Lower leg skin (tissue), 4 donors: ENCODE measurements at regions not wholly inside any gene's neighbourhood (a gene's known extent, or its start where the extent isn't known, plus 50 kb on each side); places are given as distances from the start of the nearest gene placed in this dataset.

Experiments used
- DNase-seq, 2 donors: peaks; one replicate each; pipeline ENCODE4 v3.0.0-alpha.2; 2019; ENCODE audit warnings: low spot score in 2 of 2
- H3K4me3 ChIP-seq: fragments of 200-600 bp; sonication (generic); 2 replicates; pipeline ENCODE4 v1.5.1; 2017; ENCODE audit warnings: mild to moderate bottlenecking, low read depth; ENCODE audit not compliant: poor library complexity, severe bottlenecking
- POLR2A ChIP-seq, 2 donors: fragments of 450-650 bp; IDR thresholded peaks; one replicate each; pipeline ENCODE4 v1.6.1; 2016 to 2017; ENCODE audit warnings: antibody characterized with exemption in 2 of 2, mild to moderate bottlenecking in 1 of 2, moderate library complexity in 1 of 2
- WGBS, 2 donors: methylation state at CpG; one replicate each; pipeline ENCODE4 v1.1.5; 2018; 5-methylcytosine and 5-hydroxymethylcytosine counted together
- intact Hi-C: fragments of 100-400 bp; cut with DNase I; formaldehyde crosslinking; loops from one replicate; pipeline ENCODE4 v1.15.0; 2023; ENCODE audit warnings: low total_unique reads
- TF ChIP-seq, protein P1 (sequence below), 3 donors: fragments of 450-650 bp; IDR thresholded peaks; one replicate each; pipeline ENCODE4 v1.5.1; 2016; ENCODE audit warnings: antibody characterized with exemption in 3 of 3, mild to moderate bottlenecking in 3 of 3, moderate library complexity in 2 of 3

DNA sequence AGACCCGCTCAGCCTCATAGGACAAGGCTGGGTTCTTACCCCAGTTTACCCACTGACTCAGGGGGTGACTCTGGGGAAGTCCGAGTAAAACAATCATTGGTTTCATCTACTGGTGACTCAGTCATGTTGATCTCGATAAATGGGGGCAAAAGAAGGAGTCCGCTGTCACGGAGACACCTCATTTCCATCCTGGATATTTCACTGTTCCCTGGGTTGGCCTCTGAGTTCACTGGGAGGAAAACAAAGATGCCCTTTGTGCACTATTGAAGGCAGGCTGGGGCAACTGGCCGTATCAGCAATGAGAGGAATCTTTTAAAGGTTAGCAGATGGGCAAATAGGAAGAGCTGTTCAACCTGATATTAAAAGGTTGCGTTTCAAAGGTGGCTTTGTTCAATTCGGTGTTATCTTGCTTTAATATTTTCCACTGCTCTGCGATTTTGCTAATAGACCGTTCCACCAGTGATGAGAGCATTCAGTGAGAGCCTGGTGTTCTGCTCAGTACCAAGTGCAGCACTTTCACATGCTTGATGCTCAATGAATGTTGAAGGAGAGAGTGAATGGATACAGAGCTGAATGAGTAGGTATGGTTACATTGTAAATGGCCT is 110.2 kb upstream of the EGFLAM start:
- TF ChIP-seq, protein P1, sequence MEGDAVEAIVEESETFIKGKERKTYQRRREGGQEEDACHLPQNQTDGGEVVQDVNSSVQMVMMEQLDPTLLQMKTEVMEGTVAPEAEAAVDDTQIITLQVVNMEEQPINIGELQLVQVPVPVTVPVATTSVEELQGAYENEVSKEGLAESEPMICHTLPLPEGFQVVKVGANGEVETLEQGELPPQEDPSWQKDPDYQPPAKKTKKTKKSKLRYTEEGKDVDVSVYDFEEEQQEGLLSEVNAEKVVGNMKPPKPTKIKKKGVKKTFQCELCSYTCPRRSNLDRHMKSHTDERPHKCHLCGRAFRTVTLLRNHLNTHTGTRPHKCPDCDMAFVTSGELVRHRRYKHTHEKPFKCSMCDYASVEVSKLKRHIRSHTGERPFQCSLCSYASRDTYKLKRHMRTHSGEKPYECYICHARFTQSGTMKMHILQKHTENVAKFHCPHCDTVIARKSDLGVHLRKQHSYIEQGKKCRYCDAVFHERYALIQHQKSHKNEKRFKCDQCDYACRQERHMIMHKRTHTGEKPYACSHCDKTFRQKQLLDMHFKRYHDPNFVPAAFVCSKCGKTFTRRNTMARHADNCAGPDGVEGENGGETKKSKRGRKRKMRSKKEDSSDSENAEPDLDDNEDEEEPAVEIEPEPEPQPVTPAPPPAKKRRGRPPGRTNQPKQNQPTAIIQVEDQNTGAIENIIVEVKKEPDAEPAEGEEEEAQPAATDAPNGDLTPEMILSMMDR (IDR thresholded peaks at IDR 0.05): no peak
- TF ChIP-seq POLR2A (IDR thresholded peaks at IDR 0.05): no peak
- no peak for DNase-seq
- intact Hi-C loops: no loop called here
- no peak overlapping the region for H3K4me3 ChIP-seq
- WGBS, 2 donors: 88 to 89% methylated on average over 10 of the region's 10 CpGs

DNA sequence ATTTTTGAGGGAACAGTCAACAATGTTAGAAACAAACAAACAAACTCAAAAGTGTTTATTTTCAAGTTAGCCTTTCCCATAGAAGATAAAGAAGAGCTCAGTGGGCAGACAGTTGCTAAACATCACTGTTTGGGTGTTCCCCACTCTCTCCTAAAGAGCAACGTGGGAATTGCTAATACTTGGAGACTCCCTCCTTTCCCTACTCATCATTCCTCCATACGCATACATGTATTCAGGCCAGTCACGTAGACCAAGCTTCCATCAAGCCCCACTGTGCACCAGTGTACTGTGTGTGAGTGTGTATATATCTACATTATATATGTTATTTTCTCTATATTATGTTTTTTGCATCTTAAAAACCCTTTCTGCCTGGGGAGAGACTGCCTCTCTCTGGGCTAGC is 115.0 kb upstream of the EGFLAM start:
- intact Hi-C loops: no loop called here
- H3K4me3 ChIP-seq: no peak overlapping the region
- TF ChIP-seq, protein P1 (IDR thresholded peaks at IDR 0.05): no peak
- TF ChIP-seq POLR2A (IDR thresholded peaks at IDR 0.05): no peak
- DNase-seq: no peak
- WGBS, 2 donors: 80 to 83% methylated on average over 3 of the region's 3 CpGs

DNA sequence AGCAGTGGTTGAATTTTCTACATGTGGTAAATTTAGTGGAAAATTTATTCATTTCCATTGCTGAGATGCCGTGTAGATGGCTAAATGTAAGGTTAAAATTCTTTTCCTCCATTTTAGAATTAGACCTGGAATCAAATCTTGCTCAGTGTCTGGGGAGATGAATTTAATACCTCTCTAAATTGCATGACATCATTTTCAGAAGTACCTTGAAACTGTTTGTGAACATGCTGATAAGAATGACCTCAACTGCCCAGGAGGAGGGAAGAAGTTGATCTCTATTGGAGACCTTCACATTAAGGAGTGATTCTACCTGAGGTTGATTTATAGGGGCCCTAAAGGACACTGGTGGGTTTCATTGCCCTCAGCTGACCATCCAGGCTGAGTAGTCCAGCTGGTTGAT is 116.7 kb upstream of the EGFLAM start:
- 92 to 97% methylated on average over 1 of the region's 1 CpG for WGBS, 2 donors
- TF ChIP-seq POLR2A (IDR thresholded peaks at IDR 0.05): no peak
- TF ChIP-seq, protein P1 (IDR thresholded peaks at IDR 0.05): no peak
- no peak overlapping the region for H3K4me3 ChIP-seq
- DNase-seq: no peak
- intact Hi-C loops: no loop called here

DNA sequence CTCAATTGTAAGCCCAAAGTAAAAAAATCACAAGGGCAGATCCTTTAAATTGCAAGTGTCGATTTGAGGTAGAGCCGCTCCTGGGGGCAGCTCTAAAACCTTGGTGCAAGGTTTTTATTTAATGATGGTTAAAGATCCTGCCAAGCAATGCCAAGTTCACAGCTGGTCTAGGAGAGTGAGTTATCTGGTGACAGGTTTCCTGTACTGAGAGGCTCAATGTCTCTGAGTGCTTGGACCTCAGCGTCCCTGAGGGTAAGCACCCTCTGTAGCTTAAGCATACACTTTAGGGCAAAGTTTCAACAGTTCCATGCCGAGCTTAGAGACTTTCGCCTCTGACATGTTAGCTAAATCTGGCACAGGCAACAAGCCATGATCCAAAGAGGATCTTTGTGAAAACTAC is 119.8 kb upstream of the EGFLAM start:
- no peak overlapping the region for H3K4me3 ChIP-seq
- WGBS, 2 donors: 79 to 90% methylated on average over 5 of the region's 5 CpGs
- DNase-seq: no peak
- intact Hi-C loops: no loop called here
- TF ChIP-seq, protein P1 (IDR thresholded peaks at IDR 0.05): no peak
- TF ChIP-seq POLR2A (IDR thresholded peaks at IDR 0.05): no peak

DNA sequence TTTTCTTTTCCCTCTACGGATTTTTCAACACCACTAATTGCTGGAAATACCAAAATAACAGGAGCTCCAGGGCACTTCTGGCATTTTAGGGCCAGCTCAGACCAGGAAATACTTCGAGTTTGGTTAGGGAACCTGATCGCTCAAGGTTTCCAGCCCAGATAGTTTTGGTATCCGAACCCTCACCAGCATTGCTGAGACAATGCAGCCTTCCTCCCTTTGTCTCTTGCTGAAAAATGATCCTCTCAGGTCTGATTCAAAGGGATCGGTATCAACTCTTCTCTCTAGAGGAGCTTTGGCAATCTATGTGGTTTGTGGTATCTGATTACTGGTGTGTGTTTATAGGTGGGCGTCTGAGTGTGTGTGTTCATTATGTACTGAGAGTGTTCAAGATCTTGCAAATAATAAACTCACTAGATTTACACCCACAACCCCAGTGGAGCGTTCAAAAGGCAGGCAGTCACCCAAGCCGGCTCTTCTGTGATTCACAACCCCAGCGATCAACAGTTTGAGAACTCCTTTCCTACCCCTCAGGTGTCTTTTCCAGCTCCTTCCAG is 122.8 kb upstream of the EGFLAM start:
- intact Hi-C loops: no loop called here
- WGBS, 2 donors: 83% methylated on average over 9 of the region's 9 CpGs

More for the DNA sequence above, 122.8 kb upstream of the EGFLAM start:
- TF ChIP-seq, protein P1 (IDR thresholded peaks at IDR 0.05): no peak
- TF ChIP-seq POLR2A (IDR thresholded peaks at IDR 0.05): no peak
- H3K4me3 ChIP-seq: no peak overlapping the region
- no peak for DNase-seq
